ENCODE measurements at regions not wholly inside any gene's neighbourhood (a gene's known extent, or its start where the extent isn't known, plus 50 kb on each side); places are given as distances from the start of the nearest gene placed in this dataset.
"Not testable (repeated sequence)": the region's sequence is repeated elsewhere in the genome, so short reads cannot be mapped to it uniquely, and the experiment has no call there.

GRCh38 chr6:135731116-135731515, 120.4 kb upstream of the PDE7B start:
- DNase-seq: no peak

GRCh38 chr6:135736351-135736750, 115.2 kb upstream of the PDE7B start:
- not testable (repeated sequence) for DNase-seq

GRCh38 chr6:135738636-135739035, 112.9 kb upstream of the PDE7B start:
- no peak for DNase-seq

GRCh38 chr6:135739288-135739687, 112.2 kb upstream of the PDE7B start:
- no peak for DNase-seq

GRCh38 chr6:135740580-135740979, 110.9 kb upstream of the PDE7B start:
- DNase-seq: no peak

GRCh38 chr6:135743476-135743875, 108.0 kb upstream of the PDE7B start:
- no peak for DNase-seq

- DNase-seq: no peak
Observed at GRCh38 chr6:135748189-135748588, 103.3 kb upstream of the PDE7B start.

- DNase-seq: no peak
Observed at GRCh38 chr6:135750081-135750480, 101.4 kb upstream of the PDE7B start.

- no peak for DNase-seq
Observed at GRCh38 chr6:135753196-135753595, 98.3 kb upstream of the PDE7B start.

- DNase-seq: no peak
Observed at GRCh38 chr6:135759831-135760230, 91.7 kb upstream of the PDE7B start.

- DNase-seq: no peak
Observed at GRCh38 chr6:135774006-135774405, 77.5 kb upstream of the PDE7B start.

- DNase-seq: no peak
Observed at GRCh38 chr6:135779213-135779612, 72.3 kb upstream of the PDE7B start.

- DNase-seq: no peak
Observed at GRCh38 chr6:135780326-135780725, 71.2 kb upstream of the PDE7B start.

GRCh38 chr6:135782546-135782945, 69.0 kb upstream of the PDE7B start:
- DNase-seq: no peak

GRCh38 chr6:135784507-135784906, 67.0 kb upstream of the PDE7B start:
- DNase-seq: no peak

GRCh38 chr6:135789375-135790050, 62.0 kb upstream of the PDE7B start:
- no peak for DNase-seq

GRCh38 chr6:135791441-135791840, 60.1 kb upstream of the PDE7B start:
- DNase-seq: no peak

GRCh38 chr6:135796643-135797305, 54.7 kb upstream of the PDE7B start:
- no peak for DNase-seq

- no peak for DNase-seq
Observed at GRCh38 chr6:135797361-135797760, 54.1 kb upstream of the PDE7B start.

GRCh38 chr6:135798751-135799515, 52.6 kb upstream of the PDE7B start:
- DNase-seq: no peak
